Amniotic stem cell (primary cell): ENCODE measurements at regions not wholly inside any gene's neighbourhood (a gene's known extent, or its start where the extent isn't known, plus 50 kb on each side); places are given as distances from the start of the nearest gene placed in this dataset.
"Not testable (repeated sequence)": the region's sequence is repeated elsewhere in the genome, so short reads cannot be mapped to it uniquely, and the experiment has no call there.

Experiments
- DNase-seq: peaks from one replicate; lab custom pipeline; 2025; lab: John Stamatoyannopoulos, UW

DNA sequence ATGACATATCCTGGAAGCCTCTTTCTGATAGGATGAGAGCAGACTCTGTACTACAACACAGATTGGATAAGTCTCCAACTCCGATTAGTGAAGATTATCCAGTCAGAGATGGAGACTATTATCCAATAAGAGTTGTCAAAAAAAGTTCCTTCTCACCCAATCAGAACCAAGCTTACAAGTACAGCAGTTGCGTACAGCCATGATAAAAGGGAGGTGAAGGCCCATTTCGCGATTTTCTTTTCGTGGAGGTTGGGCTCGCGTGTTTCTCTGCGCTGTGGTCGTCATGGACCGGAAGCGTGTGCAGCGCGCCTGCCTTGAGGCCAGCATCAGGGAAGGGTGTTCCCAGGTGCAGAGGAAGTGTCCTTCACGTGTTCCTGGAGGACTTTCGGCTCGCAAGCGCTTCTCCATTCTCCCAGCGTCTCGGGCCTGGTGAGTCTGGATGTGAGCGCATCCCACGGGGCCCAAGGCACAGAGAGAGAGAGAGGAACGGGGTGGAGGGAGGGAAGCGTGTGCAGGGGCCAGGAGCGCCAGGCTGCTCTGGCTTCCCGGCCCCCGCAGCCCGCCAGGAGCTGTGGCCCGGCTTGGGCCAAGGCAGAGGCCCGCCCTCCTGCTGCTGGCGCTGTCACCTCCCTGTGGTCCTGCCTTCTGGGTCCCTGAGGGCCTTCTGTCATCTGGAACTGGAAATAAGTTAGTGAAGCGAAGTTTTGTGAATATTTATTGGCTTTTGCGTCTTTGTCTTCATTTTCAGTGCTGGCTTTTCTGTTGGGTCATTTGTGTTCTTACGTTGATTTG, 53.9 kb downstream of the CDRT15L2 start:
- DNase-seq: not testable (repeated sequence)

DNA sequence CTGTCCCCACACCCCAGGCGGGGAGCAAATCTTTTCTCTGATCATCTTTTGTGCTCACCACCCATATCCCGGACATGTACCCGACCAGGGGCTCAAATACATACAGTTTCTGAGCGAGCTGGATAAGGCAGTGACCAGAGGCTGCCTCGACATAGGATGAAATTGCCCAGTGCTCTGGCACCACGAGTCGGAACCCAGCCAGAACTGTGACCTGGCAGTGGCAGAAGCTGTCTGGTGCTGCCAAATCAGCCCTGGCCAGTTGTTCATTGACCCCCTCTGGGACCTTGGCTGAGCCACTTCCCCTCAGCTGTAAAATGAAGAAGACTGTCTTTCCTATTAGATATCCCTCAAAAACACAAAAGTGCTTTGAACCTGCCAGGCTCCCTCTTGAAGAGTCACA, 60.6 kb downstream of the CDRT15L2 start:
- DNase-seq: not testable (repeated sequence)

GRCh38 chr17:20646661-20647272, 67.2 kb downstream of the CDRT15L2 start:
- not testable (repeated sequence) for DNase-seq

- not testable (repeated sequence) for DNase-seq
Observed at GRCh38 chr17:20649097-20649767, 69.7 kb downstream of the CDRT15L2 start.

DNA sequence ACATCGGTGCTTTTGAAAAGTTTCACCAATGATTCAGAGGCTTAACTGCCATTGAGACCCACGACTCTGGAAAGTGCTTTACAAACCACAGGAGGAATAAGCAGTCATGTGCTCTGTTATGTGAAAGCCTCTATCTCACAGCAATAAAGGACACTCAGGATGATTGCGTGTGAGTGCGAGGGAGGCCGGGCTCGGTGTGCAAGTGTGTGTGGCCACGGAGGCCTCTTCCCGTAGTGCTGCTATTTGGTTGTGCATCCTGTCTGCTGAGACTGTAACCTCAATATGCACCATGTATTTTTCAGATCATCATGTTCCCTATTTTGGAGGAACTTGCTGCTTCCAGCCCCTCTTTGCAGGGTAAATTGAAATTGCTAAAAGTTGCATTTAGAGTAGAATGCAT, 71.5 kb downstream of the CDRT15L2 start:
- DNase-seq: not testable (repeated sequence)

DNA sequence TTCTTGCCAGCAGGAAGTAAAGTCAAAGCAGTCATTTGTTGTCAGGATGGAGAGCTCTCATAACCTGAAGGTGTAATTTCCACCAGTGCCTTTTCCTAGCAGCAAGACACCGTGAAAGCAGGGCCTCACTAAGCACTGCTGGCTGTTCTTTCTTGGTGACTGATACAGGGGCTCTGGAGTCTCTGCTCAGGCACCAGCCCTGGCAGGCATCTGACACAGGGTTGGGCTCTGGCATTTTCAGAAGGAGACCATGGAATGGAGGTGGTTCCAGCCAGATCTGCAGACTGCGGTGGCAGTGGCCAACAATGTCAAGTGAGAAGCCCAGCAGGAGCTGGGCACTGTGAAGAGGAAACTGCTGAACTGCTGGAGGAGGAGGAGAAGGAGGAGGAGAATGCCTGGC, 72.2 kb downstream of the CDRT15L2 start:
- not testable (repeated sequence) for DNase-seq

DNA sequence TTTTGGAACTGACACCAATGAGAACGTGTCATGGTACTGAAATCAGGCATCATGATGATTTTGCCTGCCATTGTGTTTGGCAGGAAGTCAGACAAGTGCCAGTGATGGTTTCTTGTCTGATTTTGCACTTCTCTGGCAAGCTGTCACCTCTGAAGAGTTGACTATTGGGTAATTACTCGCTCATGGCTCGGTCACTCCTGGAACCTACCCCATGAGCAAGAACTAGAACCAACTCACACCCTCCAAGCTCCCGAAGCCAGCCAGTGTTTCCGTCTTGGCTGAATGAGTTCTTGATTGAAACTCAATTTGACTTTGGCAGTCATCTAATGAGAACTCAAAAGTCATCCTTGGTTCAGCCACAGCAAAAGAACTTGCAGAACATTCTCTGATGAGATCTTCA, 73.9 kb downstream of the CDRT15L2 start:
- not testable (repeated sequence) for DNase-seq

DNA sequence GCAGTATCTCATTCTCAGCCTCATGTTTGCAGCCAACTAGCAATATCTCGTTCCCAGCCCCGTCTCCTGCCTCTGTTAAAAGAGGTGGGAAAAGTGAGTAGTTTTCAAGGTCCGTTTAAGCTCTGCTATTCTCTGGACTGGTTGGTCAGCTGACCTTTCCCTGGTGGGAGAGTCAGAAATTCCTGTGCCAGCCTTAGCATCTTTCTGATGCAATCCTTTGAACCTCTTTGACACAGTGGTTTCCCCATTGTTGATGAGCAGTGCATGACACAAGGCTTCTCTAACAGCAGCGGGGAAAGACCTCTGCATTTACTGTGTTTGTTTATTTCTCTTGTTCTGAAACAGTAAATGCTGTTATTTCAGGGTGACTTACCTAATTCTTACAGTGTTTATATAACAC, 74.6 kb downstream of the CDRT15L2 start:
- DNase-seq: not testable (repeated sequence)

- DNase-seq: not testable (repeated sequence)
Observed at GRCh38 chr17:20654575-20654974, 75.1 kb downstream of the CDRT15L2 start.

GRCh38 chr17:20665103-20665955, 85.8 kb downstream of the CDRT15L2 start:
- DNase-seq: not testable (repeated sequence)

GRCh38 chr17:20666689-20667088, 87.2 kb downstream of the CDRT15L2 start:
- DNase-seq: not testable (repeated sequence)

DNA sequence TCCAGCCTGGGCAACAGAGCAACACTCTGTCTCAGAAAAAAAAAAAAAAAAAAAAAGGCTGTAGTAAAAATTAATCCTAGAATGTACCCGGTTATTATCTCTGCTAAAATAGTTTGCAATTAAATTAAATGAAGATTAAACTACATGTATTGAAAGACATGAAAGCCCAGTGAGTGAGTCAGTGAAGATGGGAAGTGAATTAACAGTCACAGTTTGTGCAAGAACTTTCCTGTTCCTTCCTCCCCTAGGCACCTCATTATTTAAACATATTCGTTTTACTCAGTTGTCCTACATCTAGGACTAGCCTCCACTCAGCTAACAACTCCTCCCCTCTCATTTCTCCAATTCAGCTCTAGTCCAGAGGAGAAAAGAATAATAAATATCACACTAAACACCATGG, 88.2 kb downstream of the CDRT15L2 start:
- not testable (repeated sequence) for DNase-seq

- not testable (repeated sequence) for DNase-seq
Observed at GRCh38 chr17:20668316-20668715, 88.8 kb downstream of the CDRT15L2 start.

DNA sequence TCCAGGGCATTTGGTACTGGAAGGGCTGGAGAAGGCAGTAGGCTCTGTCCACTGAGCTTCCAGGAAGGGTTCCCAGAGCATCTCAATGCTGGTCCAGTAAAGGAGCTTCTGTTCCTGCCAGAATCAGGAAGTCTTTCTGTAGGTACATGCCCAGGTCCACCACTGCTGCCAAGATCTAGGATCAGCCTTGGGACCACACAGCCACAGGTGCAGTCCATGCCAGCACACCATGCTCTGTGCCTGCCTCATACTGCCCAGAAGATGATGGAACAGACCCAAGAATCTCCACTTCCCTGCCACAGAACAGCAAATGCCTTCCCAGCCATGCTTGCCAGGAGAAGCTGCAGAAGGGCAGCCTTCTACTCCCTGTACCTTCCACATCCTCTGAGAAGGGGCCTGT, 89.3 kb downstream of the CDRT15L2 start:
- DNase-seq: not testable (repeated sequence)

GRCh38 chr17:20670506-20670905, 91.0 kb downstream of the CDRT15L2 start:
- not testable (repeated sequence) for DNase-seq

GRCh38 chr17:20674374-20674773, 94.8 kb downstream of the CDRT15L2 start:
- not testable (repeated sequence) for DNase-seq

DNA sequence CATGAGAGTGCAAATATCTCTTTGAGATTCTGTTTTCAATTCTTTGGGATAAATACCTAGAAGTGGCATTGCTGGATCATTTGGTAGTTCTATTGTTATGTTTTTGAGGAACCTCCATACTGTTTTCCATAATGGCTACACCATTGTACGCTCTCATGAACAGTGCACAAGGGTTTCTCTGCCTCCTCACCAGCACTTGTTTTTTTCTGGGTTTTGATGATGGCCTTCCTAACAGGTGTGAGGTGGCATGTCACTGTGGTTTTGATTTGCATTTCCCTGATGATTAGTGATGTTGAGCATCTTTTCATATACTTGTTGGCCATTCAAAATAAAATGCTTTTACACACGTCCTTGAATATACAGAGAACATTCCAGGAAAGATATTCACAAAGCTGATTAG, 96.2 kb downstream of the CDRT15L2 start:
- DNase-seq: not testable (repeated sequence)

DNA sequence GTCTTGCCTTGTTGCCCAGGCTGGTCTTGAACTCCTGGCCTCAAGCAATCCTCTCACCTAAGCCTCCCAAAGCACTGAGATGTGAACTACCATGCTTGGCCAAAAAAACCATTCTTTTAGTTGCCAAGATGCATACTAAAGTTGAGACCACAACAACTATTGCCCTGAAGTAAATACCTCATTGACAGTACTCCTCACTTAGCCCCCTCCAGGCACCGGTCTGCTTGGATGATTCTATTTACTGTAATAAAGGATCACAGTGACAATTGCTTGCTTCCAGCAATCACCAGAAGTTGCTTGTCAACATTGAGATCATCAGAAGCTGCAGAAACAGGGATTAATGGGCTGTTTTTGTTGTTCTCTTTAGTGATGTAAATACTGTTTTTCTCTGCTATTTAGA, 97.1 kb downstream of the CDRT15L2 start:
- not testable (repeated sequence) for DNase-seq

- DNase-seq: not testable (repeated sequence)
Observed at GRCh38 chr17:20677469-20677868, 97.9 kb downstream of the CDRT15L2 start.

DNA sequence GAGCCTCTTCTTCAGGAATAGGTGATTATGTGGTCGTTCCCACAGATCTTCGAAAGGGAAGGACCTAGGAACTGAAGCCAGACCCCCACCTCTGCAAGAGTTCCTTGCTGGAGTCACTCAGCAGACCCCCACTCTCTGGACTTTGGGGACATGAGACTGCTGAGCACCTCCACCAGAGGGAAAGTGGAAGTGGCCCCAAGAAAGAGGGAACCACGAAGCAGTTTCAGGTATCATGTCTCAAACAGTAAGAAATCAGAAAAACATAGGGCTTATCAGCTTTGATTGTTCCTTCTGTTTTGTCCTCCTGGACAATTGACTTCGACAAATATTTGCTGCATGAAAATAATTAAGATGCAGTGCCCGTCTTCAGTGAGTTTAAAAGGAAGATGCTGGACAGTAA, 98.9 kb downstream of the CDRT15L2 start:
- DNase-seq: not testable (repeated sequence)
